LHCN-M2 (cell line): ENCODE measurements at regions not wholly inside any gene's neighbourhood (a gene's known extent, or its start where the extent isn't known, plus 50 kb on each side); places are given as distances from the start of the nearest gene placed in this dataset.

Experiments
- DNase-seq: peaks from one replicate; pipeline ENCODE4 v3.0.0-alpha.2; 2012; ENCODE audit warnings: low read depth

GRCh38 chr1:209416716-209417115, 166.8 kb upstream of the CAMK1G start:
- no peak for DNase-seq

- no peak for DNase-seq
These were observed 165.8 kb upstream of the CAMK1G start for GRCh38 chr1:209417761-209418160.

- no peak for DNase-seq
These were observed 163.2 kb upstream of the CAMK1G start for GRCh38 chr1:209420276-209420675.

GRCh38 chr1:209421186-209421585, 162.3 kb upstream of the CAMK1G start:
- DNase-seq = no peak

- no peak for DNase-seq
These were observed 161.4 kb upstream of the CAMK1G start for GRCh38 chr1:209421978-209422680.

GRCh38 chr1:209425959-209426358, 157.6 kb upstream of the CAMK1G start:
- no peak for DNase-seq

GRCh38 chr1:209427277-209427676, 156.2 kb upstream of the CAMK1G start:
- no peak for DNase-seq

- DNase-seq = no peak
These were observed 155.7 kb upstream of the CAMK1G start for GRCh38 chr1:209427811-209428210.

GRCh38 chr1:209428241-209428921, 155.1 kb upstream of the CAMK1G start:
- DNase-seq = no peak

GRCh38 chr1:209429611-209430010, 153.9 kb upstream of the CAMK1G start:
- DNase-seq = no peak

GRCh38 chr1:209430107-209430506, 153.4 kb upstream of the CAMK1G start:
- DNase-seq = no peak

- DNase-seq = no peak
These were observed 152.7 kb upstream of the CAMK1G start for GRCh38 chr1:209430821-209431259.

- DNase-seq = no peak
These were observed 152.1 kb upstream of the CAMK1G start for GRCh38 chr1:209431402-209431801.

GRCh38 chr1:209431813-209432442, 151.6 kb upstream of the CAMK1G start:
- no peak for DNase-seq

GRCh38 chr1:209432443-209432825, 151.1 kb upstream of the CAMK1G start:
- DNase-seq = no peak

GRCh38 chr1:209433649-209434031, 149.9 kb upstream of the CAMK1G start:
- DNase-seq = peak; percentile 53

GRCh38 chr1:209434066-209434465, 149.4 kb upstream of the CAMK1G start:
- DNase-seq = peak; percentile 52

- no peak for DNase-seq
These were observed 148.8 kb upstream of the CAMK1G start for GRCh38 chr1:209434631-209435217.

GRCh38 chr1:209435654-209436566, 147.6 kb upstream of the CAMK1G start:
- DNase-seq = peak; percentile 82

- no peak for DNase-seq
These were observed 143.7 kb upstream of the CAMK1G start for GRCh38 chr1:209439828-209440227.

GRCh38 chr1:209443361-209443931, 140.1 kb upstream of the CAMK1G start:
- no peak for DNase-seq
